ENCODE measurements at regions not wholly inside any gene's neighbourhood (a gene's known extent, or its start where the extent isn't known, plus 50 kb on each side); places are given as distances from the start of the nearest gene placed in this dataset.
"Not testable (repeated sequence)": the region's sequence is repeated elsewhere in the genome, so short reads cannot be mapped to it uniquely, and the experiment has no call there.

DNA sequence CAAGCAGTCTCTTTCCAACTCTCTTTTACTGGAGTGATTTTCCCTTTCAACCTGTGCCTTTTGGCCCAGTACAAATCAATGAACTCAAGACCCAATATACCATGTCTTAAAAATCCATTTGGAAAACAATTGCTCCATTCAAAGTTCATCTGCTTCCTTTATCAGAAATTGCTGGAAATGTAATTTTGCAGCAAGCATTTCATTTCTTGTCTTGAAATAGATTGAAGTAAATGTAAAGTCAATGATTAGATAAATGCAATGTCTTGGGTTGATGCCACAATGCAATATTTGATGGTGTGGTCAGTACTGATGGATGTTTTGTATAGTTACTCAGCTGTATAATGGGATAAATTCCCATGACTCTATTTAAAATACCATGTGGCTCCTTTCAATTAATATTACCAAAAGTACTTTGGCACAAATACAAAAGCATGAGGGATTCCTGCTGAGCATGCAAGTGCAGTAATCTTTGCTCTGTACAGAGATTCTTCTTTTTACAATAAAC, 707.7 kb upstream of the NOVA1 start:
- DNase-seq: no peak
- no peak overlapping the region for H3K4me3 ChIP-seq

DNA sequence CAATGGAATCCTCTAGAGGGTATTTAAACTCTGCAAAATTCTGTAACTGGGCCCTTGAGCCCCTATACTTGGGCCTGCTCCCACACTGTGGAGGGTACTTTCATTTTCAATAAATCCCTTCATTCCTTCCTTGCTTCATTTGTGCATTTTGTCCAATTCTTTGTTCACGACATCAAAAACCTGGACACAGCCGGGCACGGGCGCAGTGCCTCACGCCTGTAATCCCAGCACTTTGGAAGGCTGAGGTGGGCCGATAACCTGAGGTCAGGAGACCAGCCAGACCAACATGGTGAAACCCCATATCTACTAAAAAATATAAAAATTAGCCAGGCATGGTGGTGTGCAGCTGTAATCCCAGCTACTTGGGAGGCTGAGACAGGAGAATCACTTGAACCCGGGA, 714.9 kb upstream of the NOVA1 start:
- H3K27ac ChIP-seq; H3K36me3 ChIP-seq (ENCODE audit: low read depth, missing control alignments); H3K4me1 ChIP-seq; H3K4me3 ChIP-seq; intact Hi-C loops (cut with DNase I; ENCODE audit: low total_unique reads); H3K9me3 ChIP-seq; H3K27me3 ChIP-seq; DNase-seq: not testable (repeated sequence)
- 92 to 100% methylated on average over 7 of the region's 7 CpGs for WGBS, 2 donors

More for the DNA sequence above, 707.7 kb upstream of the NOVA1 start:
- intact Hi-C loops (cut with DNase I; ENCODE audit: low total_unique reads): no loop called here
- Histone ChIP-seq H3K27me3 (no peaks in the 10 kb centered on the region), H3K27ac (no peak overlapping the region), H3K4me1 (no peaks in the 10 kb centered on the region), H3K9me3 (no peaks in the 10 kb centered on the region), H3K36me3 (ENCODE audit: low read depth, missing control alignments) (no peaks in the 10 kb centered on the region)
- TF ChIP-seq, protein P1, sequence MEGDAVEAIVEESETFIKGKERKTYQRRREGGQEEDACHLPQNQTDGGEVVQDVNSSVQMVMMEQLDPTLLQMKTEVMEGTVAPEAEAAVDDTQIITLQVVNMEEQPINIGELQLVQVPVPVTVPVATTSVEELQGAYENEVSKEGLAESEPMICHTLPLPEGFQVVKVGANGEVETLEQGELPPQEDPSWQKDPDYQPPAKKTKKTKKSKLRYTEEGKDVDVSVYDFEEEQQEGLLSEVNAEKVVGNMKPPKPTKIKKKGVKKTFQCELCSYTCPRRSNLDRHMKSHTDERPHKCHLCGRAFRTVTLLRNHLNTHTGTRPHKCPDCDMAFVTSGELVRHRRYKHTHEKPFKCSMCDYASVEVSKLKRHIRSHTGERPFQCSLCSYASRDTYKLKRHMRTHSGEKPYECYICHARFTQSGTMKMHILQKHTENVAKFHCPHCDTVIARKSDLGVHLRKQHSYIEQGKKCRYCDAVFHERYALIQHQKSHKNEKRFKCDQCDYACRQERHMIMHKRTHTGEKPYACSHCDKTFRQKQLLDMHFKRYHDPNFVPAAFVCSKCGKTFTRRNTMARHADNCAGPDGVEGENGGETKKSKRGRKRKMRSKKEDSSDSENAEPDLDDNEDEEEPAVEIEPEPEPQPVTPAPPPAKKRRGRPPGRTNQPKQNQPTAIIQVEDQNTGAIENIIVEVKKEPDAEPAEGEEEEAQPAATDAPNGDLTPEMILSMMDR (IDR thresholded peaks at IDR 0.05): no peak
- TF ChIP-seq POLR2A (IDR thresholded peaks at IDR 0.05): no peak

DNA sequence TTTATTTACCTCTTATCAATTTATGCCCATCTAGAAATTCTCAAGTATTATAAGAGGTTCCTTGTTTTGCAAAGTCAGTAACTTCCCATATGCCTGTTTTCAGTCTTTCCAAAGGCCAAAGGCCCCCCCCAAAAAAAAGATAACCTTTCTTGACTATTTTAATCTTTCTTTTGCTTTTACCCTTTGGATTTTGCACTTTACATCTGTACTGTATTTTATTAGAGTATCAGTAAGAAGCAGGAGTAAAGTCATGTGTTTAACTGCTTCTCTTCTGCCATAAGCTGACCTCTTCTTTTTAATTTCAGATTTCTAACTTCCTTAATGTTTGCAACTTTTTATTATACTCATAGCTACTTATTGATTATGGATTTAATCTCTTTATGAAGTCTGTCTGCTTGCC, 716.4 kb upstream of the NOVA1 start:
- H3K27me3 ChIP-seq: no peaks in the 10 kb centered on the region
- no peaks in the 10 kb centered on the region for H3K36me3 ChIP-seq (ENCODE audit: low read depth, missing control alignments)
- intact Hi-C loops (cut with DNase I; ENCODE audit: low total_unique reads): no loop called here
- H3K4me3 ChIP-seq: no peak overlapping the region
- TF ChIP-seq, protein P1 (IDR thresholded peaks at IDR 0.05): no peak
- no peak for TF ChIP-seq POLR2A (IDR thresholded peaks at IDR 0.05)
- H3K9me3 ChIP-seq: no peaks in the 10 kb centered on the region
- no peak for DNase-seq
- H3K4me1 ChIP-seq: no peaks in the 10 kb centered on the region
- H3K27ac ChIP-seq: no peak overlapping the region

DNA sequence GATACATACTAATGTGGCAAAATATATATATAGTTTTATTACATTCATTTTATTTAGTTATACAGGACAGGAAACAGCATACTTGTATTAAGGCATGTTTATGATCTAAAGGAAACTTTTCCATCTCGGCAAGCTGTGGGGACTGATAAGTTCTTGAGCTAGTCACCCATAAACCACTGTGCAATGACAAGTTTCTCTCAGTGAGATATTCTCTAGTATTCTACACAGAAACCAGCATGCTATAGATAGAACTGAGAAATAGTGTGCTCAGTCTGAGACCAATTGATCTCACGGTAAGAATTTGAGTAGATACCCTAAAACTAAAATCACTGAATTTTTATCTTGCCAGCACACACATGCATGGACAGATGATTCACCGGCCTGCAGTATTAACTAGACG, 717.6 kb upstream of the NOVA1 start:
- Histone ChIP-seq H3K9me3 (no peaks in the 10 kb centered on the region), H3K4me1 (no peaks in the 10 kb centered on the region), H3K27ac (no peak overlapping the region), H3K4me3 (no peak overlapping the region), H3K27me3 (no peaks in the 10 kb centered on the region), H3K36me3 (ENCODE audit: low read depth, missing control alignments) (no peaks in the 10 kb centered on the region)
- TF ChIP-seq POLR2A (IDR thresholded peaks at IDR 0.05): no peak
- TF ChIP-seq, protein P1 (IDR thresholded peaks at IDR 0.05): no peak
- WGBS, 2 donors: 78 to 89% methylated on average over 4 of the region's 4 CpGs
- intact Hi-C loops (cut with DNase I; ENCODE audit: low total_unique reads): no loop called here
- no peak for DNase-seq

DNA sequence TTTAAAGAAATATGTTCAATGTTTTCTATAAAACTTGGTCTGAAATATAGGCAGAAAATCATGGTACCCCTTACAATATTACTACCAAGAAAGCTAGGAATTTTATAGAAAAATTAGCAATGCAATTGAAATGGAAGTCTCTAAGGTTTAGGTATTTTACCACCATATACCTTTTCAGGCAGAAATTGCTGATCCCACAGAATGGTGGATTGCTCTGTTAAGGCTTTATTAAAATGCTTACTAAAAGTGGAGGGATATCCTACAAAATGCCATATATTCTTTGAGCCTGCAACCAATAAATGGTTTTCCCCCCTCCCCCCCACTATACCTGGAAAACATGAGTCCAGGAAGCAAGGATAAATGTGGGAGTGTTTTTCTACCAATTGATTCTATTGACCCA, 718.1 kb upstream of the NOVA1 start:
- no peaks in the 10 kb centered on the region for H3K36me3 ChIP-seq (ENCODE audit: low read depth, missing control alignments)
- no peaks in the 10 kb centered on the region for H3K27me3 ChIP-seq
- no peaks in the 10 kb centered on the region for H3K9me3 ChIP-seq
- H3K4me1 ChIP-seq: no peaks in the 10 kb centered on the region
- DNase-seq: no peak
- no peak overlapping the region for H3K27ac ChIP-seq
- intact Hi-C loops (cut with DNase I; ENCODE audit: low total_unique reads): no loop called here
- TF ChIP-seq, protein P1 (IDR thresholded peaks at IDR 0.05): no peak
- TF ChIP-seq POLR2A (IDR thresholded peaks at IDR 0.05): no peak
- no peak overlapping the region for H3K4me3 ChIP-seq
